ENCODE measurements at regions not wholly inside any gene's neighbourhood (a gene's known extent, or its start where the extent isn't known, plus 50 kb on each side); places are given as distances from the start of the nearest gene placed in this dataset.

GRCh38 chr17:5800131-5800530, 215.8 kb upstream of the NLRP1 start:
- Histone ChIP-seq H3K4ac (ENCODE audit: low read depth, low read length) (no peak overlapping the region), H3K4me2 (ENCODE audit: low read depth, low read length) (no peak overlapping the region), H3K9me1 (ENCODE audit: insufficient read depth, low read length) (no peaks in the 10 kb centered on the region; the same call in 1 of the 2 replicates), H3K23ac (ENCODE audit: low read depth, low read length) (no peak overlapping the region), H2AK9ac (replicated peaks; ENCODE audit: low read depth, low read length, poor library complexity) (no peak overlapping the region), H3K18ac (ENCODE audit: low read depth, low read length) (no peak overlapping the region), H3K14ac (replicated peaks; ENCODE audit: low read depth, low read length) (no peak overlapping the region), H4K8ac (ENCODE audit: low read depth in 2 of 2, low read length in 2 of 2) (no peak overlapping the region), H3K9me3 (ENCODE audit: control insufficient read depth, insufficient read depth, low read length) (no peaks in the 10 kb centered on the region), H4K91ac (ENCODE audit: insufficient read depth, low read depth, low read length) (no peak overlapping the region), H3K4me1 (ENCODE audit: control insufficient read depth, insufficient read depth, low read length) (no peaks in the 10 kb centered on the region), H3K27ac (ENCODE audit: insufficient read depth, low read length) (no peak overlapping the region), H3K79me1 (ENCODE audit: low read depth in 1 of 2, low read length in 2 of 2) (no peaks in the 10 kb centered on the region), H3K9ac (ENCODE audit: low read depth, low read length) (no peak overlapping the region), H3K4me3 (ENCODE audit: insufficient read depth, low read depth, low read length) (no peak overlapping the region), H4K5ac (ENCODE audit: low read depth, low read length) (no peak overlapping the region), H2BK20ac (ENCODE audit: low read depth, low read length) (no peak overlapping the region), H3K27me3 (ENCODE audit: control insufficient read depth, insufficient read depth, low read length) (peaks cover 19% of the 10 kb centered on the region), H2BK120ac (ENCODE audit: low read depth, low read length) (no peak overlapping the region), H3K36me3 (ENCODE audit: control insufficient read depth, insufficient read depth, low read length) (no peaks in the 10 kb centered on the region), H2AK5ac (ENCODE audit: low read depth, low read length) (no peak overlapping the region), H4K20me1 (ENCODE audit: insufficient read depth, low read length) (no peaks in the 10 kb centered on the region), H2BK15ac (ENCODE audit: low read depth, low read length) (no peak overlapping the region), H2BK5ac (ENCODE audit: low read depth, low read length, poor library complexity, severe bottlenecking) (no peak overlapping the region), H3K56ac (ENCODE audit: extremely low read depth, insufficient read depth, low read length) (no peak overlapping the region), H2AFZ (replicated peaks; ENCODE audit: low read length, poor library complexity) (no peak overlapping the region)
- ATAC-seq (ENCODE audit: low read depth) (no peak), DNase-seq (no peak)
- TF ChIP-seq RAD21 (IDR thresholded peaks at IDR 0.05; ENCODE audit: low read length): no peak
- TF ChIP-seq POLR2A (IDR thresholded peaks at IDR 0.05; ENCODE audit: low read depth, low read length): no peak
- no peak for TF ChIP-seq MAFK (IDR thresholded peaks at IDR 0.05; ENCODE audit: low read depth, low read length)
- no peak for TF ChIP-seq RCOR1 (IDR thresholded peaks at IDR 0.05; ENCODE audit: insufficient replicate concordance, low read length)
- no peak for TF ChIP-seq CEBPB (IDR thresholded peaks at IDR 0.05; ENCODE audit: low read depth, low read length)
- no peak for TF ChIP-seq MXI1 (IDR thresholded peaks at IDR 0.05; ENCODE audit: borderline replicate concordance, low read depth, low read length)
- no peak for TF ChIP-seq CHD1 (IDR thresholded peaks at IDR 0.05; ENCODE audit: low read depth, low read length)
- no peak for TF ChIP-seq RFX5 (IDR thresholded peaks at IDR 0.05; ENCODE audit: low read depth, low read length)
- TF ChIP-seq NFE2L2 (IDR thresholded peaks at IDR 0.05; ENCODE audit: low read depth, low read length): no peak
- no peak for TF ChIP-seq SMC3 (IDR thresholded peaks at IDR 0.05; ENCODE audit: low read depth, low read length)
- TF ChIP-seq ELK1 (IDR thresholded peaks at IDR 0.05; ENCODE audit: borderline replicate concordance, low read depth, low read length): no peak
- TF ChIP-seq BHLHE40 (IDR thresholded peaks at IDR 0.05; ENCODE audit: low read depth, low read length): no peak
- TF ChIP-seq MAZ (IDR thresholded peaks at IDR 0.05; ENCODE audit: borderline replicate concordance, low read depth, low read length): no peak
- TF ChIP-seq CTCF (conservative IDR thresholded peaks at IDR 0.05; ENCODE audit: low read depth, low read length): no peak
- TF ChIP-seq, protein P1, sequence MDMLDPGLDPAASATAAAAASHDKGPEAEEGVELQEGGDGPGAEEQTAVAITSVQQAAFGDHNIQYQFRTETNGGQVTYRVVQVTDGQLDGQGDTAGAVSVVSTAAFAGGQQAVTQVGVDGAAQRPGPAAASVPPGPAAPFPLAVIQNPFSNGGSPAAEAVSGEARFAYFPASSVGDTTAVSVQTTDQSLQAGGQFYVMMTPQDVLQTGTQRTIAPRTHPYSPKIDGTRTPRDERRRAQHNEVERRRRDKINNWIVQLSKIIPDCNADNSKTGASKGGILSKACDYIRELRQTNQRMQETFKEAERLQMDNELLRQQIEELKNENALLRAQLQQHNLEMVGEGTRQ (IDR thresholded peaks at IDR 0.05; ENCODE audit: low read depth, low read length): no peak
- no peak for TF ChIP-seq FOS (IDR thresholded peaks at IDR 0.05; ENCODE audit: low read depth, low read length)
- intact Hi-C loops (cut with micrococcal nuclease): no loop called here
- in situ Hi-C loops (cut with MboI; ENCODE audit: low sequenced_read_pairs): no loop called here
- BruUV-seq (replicated peaks): no TSS peak
- ChIA-PET POLR2A (ENCODE audit: unreplicated experiment) (no interaction called here), CTCF (no interaction called here)
- dilution Hi-C loops (cut with HindIII; ENCODE audit: low sequenced_read_pairs, unreplicated experiment): no loop called here
- WGBS, 2 experiments (ENCODE audit: extremely low coverage in 2 of 2, insufficient read length in 1 of 2): 42% methylated on average over 4 of the region's 9 CpGs; no CpG with 5 or more reads in 1 of the 2 experiments
